ENCODE measurements at regions not wholly inside any gene's neighbourhood (a gene's known extent, or its start where the extent isn't known, plus 50 kb on each side); places are given as distances from the start of the nearest gene placed in this dataset.

DNA sequence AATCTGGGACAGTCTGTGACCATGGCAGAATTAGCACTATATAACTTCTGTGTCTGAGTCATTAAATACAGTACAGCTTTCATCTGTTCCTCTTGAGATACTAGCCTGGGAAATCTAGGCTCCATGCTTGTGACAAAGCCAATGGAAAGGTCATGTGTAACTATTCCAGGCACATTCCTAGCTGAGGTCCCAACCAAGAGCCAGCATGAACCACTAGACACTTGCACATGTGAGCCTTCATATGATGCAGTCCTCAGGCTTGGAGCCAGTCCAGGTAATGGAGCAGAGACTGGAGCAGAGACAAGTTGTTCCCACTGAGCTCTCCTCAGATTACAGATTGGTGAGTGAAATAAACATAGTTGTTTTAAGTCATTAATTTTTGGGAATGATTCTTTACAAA is 412.4 kb upstream of the ZNF462 start:
- no peak for DNase-seq (ENCODE audit: low read depth, low spot score)
- H3K4me3 ChIP-seq (ENCODE audit: low read depth, low read length) = no peak overlapping the region
- in situ Hi-C loops (cut with HindIII; ENCODE audit: low sequenced_read_pairs) = no loop called here
- TF ChIP-seq, protein P1, sequence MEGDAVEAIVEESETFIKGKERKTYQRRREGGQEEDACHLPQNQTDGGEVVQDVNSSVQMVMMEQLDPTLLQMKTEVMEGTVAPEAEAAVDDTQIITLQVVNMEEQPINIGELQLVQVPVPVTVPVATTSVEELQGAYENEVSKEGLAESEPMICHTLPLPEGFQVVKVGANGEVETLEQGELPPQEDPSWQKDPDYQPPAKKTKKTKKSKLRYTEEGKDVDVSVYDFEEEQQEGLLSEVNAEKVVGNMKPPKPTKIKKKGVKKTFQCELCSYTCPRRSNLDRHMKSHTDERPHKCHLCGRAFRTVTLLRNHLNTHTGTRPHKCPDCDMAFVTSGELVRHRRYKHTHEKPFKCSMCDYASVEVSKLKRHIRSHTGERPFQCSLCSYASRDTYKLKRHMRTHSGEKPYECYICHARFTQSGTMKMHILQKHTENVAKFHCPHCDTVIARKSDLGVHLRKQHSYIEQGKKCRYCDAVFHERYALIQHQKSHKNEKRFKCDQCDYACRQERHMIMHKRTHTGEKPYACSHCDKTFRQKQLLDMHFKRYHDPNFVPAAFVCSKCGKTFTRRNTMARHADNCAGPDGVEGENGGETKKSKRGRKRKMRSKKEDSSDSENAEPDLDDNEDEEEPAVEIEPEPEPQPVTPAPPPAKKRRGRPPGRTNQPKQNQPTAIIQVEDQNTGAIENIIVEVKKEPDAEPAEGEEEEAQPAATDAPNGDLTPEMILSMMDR (IDR thresholded peaks at IDR 0.05; ENCODE audit: low read depth, low read length) = no peak

GRCh38 chr9:106451223-106451622 is 411.7 kb upstream of the ZNF462 start:
- TF ChIP-seq, protein P1 (IDR thresholded peaks at IDR 0.05; ENCODE audit: low read depth, low read length) = no peak
- in situ Hi-C loops (cut with HindIII; ENCODE audit: low sequenced_read_pairs) = no loop called here

DNA sequence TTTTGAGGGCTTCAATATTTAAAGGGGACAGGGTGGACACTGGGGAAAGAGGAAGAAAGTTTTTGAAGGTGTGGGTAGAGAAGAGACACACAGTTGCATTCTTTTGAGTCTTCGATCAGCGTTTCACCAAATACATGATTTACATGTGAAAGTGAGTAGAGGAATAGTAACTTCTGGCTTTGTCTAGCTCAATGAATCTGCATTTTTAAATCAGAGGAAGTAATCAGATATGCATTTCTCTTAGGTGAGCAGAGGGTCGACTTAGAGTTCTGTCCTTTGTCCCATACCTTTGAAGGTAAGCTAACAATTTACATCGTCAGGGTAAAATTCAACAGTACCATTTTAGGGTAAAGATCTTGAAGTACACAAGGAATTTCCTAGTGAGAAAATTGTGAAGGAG is 406.4 kb upstream of the ZNF462 start:
- DNase-seq (ENCODE audit: low read depth, low spot score) = no peak
- in situ Hi-C loops (cut with HindIII; ENCODE audit: low sequenced_read_pairs) = no loop called here

More at GRCh38 chr9:106451223-106451622, 411.7 kb upstream of the ZNF462 start:
- DNase-seq (ENCODE audit: low read depth, low spot score) = no peak
- H3K4me3 ChIP-seq (ENCODE audit: low read depth, low read length) = no peak overlapping the region

GRCh38 chr9:106467113-106467864 is 395.7 kb upstream of the ZNF462 start:
- in situ Hi-C loops (cut with HindIII; ENCODE audit: low sequenced_read_pairs) = no loop called here
- TF ChIP-seq, protein P1 (IDR thresholded peaks at IDR 0.05; ENCODE audit: low read depth, low read length) = no peak
- no peak for DNase-seq (ENCODE audit: low read depth, low spot score)
- no peak overlapping the region for H3K4me3 ChIP-seq (ENCODE audit: low read depth, low read length)

More for the DNA sequence above, 406.4 kb upstream of the ZNF462 start:
- no peak overlapping the region for H3K4me3 ChIP-seq (ENCODE audit: low read depth, low read length)
- TF ChIP-seq, protein P1 (IDR thresholded peaks at IDR 0.05; ENCODE audit: low read depth, low read length) = no peak

GRCh38 chr9:106467865-106468164 is 395.2 kb upstream of the ZNF462 start:
- TF ChIP-seq, protein P1 (IDR thresholded peaks at IDR 0.05; ENCODE audit: low read depth, low read length) = no peak
- no peak for DNase-seq (ENCODE audit: low read depth, low spot score)
- in situ Hi-C loops (cut with HindIII; ENCODE audit: low sequenced_read_pairs) = no loop called here
- H3K4me3 ChIP-seq (ENCODE audit: low read depth, low read length) = no peak overlapping the region

DNA sequence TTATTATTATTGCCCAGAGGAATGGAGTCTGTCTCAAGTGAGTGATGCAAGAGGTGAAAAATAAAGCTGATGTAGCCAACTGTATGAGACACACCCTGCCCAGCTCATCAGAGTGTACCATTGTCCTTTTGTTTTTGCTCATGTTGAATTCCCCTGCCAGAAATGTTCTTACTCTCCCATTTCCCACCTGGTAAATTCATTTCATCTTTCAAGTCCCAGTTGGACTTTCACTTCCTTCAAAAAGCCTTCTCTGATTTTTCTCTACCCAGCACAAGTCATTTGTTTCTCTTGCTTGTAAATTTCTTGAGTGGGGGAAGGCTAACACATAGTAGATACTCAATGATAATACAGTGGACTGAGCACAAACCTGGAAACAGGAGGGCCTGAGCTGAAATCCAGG is 394.5 kb upstream of the ZNF462 start:
- in situ Hi-C loops (cut with HindIII; ENCODE audit: low sequenced_read_pairs) = no loop called here

More for the DNA sequence above, 394.5 kb upstream of the ZNF462 start:
- TF ChIP-seq, protein P1 (IDR thresholded peaks at IDR 0.05; ENCODE audit: low read depth, low read length) = no peak
- H3K4me3 ChIP-seq (ENCODE audit: low read depth, low read length) = no peak overlapping the region
- no peak for DNase-seq (ENCODE audit: low read depth, low spot score)

Measured in astrocyte of the spinal cord (primary cell).